Panc1 (cell line): ENCODE measurements at regions not wholly inside any gene's neighbourhood (a gene's known extent, or its start where the extent isn't known, plus 50 kb on each side); places are given as distances from the start of the nearest gene placed in this dataset.
"Not testable (repeated sequence)": the region's sequence is repeated elsewhere in the genome, so short reads cannot be mapped to it uniquely, and the experiment has no call there.

Source experiments
- ATAC-seq: fragments of 200-7000 bp; cut with Tn5 transposase; 2 replicates; pipeline ENCODE4 v1.9.1; 2020; ENCODE audit warnings: mild to moderate bottlenecking, moderate library complexity
- BruUV-seq: library from RNA; stranded (reverse); fragments of 400-500 nt; replicated peaks from 2 replicates; lab custom pipeline; 2021; lab: Mats Ljungman, UMichigan
- CTCF ChIA-PET: fragments of 300-600 bp; sonication (Branson Sonifier 250); formaldehyde crosslinking; loops from one replicate; lab custom pipeline; 2022; ENCODE audit warnings: antibody characterized with exemption; lab: Charles Lee
- POLR2A ChIA-PET: fragments of 300-600 bp; sonication (Branson Sonifier 250); formaldehyde crosslinking; loops from one replicate; lab custom pipeline; 2022; ENCODE audit warnings: antibody characterized with exemption; lab: Charles Lee
- DNase-seq: peaks from one replicate; pipeline ENCODE4 v3.0.0-alpha.2; 2010; ENCODE audit warnings: low read depth, low spot score
- H3K27ac ChIP-seq: 2 replicates; pipeline ENCODE4 v1.5.1; 2011; ENCODE audit warnings: mild to moderate bottlenecking, low read length, inconsistent platforms
- H3K27me3 ChIP-seq: fragments of 200-500 bp; sonication (Bioruptor generic); 2 replicates; pipeline ENCODE4 v1.6.0; 2014; ENCODE audit warnings: low read length, inconsistent platforms; ENCODE audit not compliant: control insufficient read depth, insufficient read depth
- H3K36me3 ChIP-seq: fragments of 200-500 bp; sonication (Bioruptor generic); 2 replicates; pipeline ENCODE4 v1.5.1; 2014; ENCODE audit warnings: inconsistent platforms, mild to moderate bottlenecking, low read length, moderate library complexity; ENCODE audit not compliant: control insufficient read depth, insufficient read depth
- H3K4me1 ChIP-seq: 2 replicates; pipeline ENCODE4 v1.5.1; 2011; ENCODE audit warnings: inconsistent platforms, mild to moderate bottlenecking, low read length, moderate library complexity; ENCODE audit not compliant: control insufficient read depth, insufficient read depth
- H3K4me3 ChIP-seq, 2 experiments: 2 replicates each; pipeline ENCODE4 v1.5.1; 2011 to 2012; ENCODE audit warnings: low read depth in 2 of 2, low read length in 2 of 2, mild to moderate bottlenecking in 2 of 2, inconsistent platforms in 1 of 2, moderate library complexity in 1 of 2
- H3K9me3 ChIP-seq: fragments of 200-500 bp; sonication (Bioruptor generic); 2 replicates; pipeline ENCODE4 v1.5.1; 2014; ENCODE audit warnings: low read depth, mild to moderate bottlenecking, inconsistent platforms, low read length, moderate library complexity; ENCODE audit not compliant: control insufficient read depth, insufficient read depth
- POLR2AphosphoS5 ChIP-seq: IDR thresholded peaks from 2 replicates; pipeline ENCODE4 v1.6.1; 2012; ENCODE audit warnings: mild to moderate bottlenecking, low read depth, low read length, moderate library complexity
- SIN3A ChIP-seq: IDR thresholded peaks from 2 replicates; pipeline ENCODE4 v1.6.1; 2012; ENCODE audit warnings: low read depth, mild to moderate bottlenecking, low read length, moderate library complexity, borderline replicate concordance; ENCODE audit not compliant: insufficient read depth
- TCF7L2 ChIP-seq: IDR thresholded peaks from 2 replicates; pipeline ENCODE4 v1.6.1; 2011; ENCODE audit warnings: mild to moderate bottlenecking, low read depth, low read length, inconsistent platforms
- in situ Hi-C: cut with HindIII; loops from 2 replicates; pipeline ENCODE4 v1.10.0; 2016; ENCODE audit warnings: low sequenced_read_pairs, low pct_unique_long_range_greater_than_20kb
- intact Hi-C: fragments of 100-400 bp; cut with micrococcal nuclease; formaldehyde crosslinking; loops from one replicate; pipeline ENCODE4 v1.10.0; 2022; ENCODE audit not compliant: unreplicated experiment
- TF ChIP-seq, protein P1 (sequence below), 2 experiments: IDR thresholded peaks; 2 replicates each; pipeline ENCODE4 v1.6.1; 2011 to 2012; ENCODE audit warnings: low read depth in 2 of 2, control low read depth in 1 of 2, low read length in 1 of 2, mild to moderate bottlenecking in 1 of 2, moderate library complexity in 1 of 2; ENCODE audit not compliant: insufficient read depth in 1 of 2
- TF ChIP-seq, protein P2 (sequence below): fragments of 450-650 bp; IDR thresholded peaks from 2 replicates; pipeline ENCODE4 v1.5.1; 2017; ENCODE audit warnings: mild to moderate bottlenecking

DNA sequence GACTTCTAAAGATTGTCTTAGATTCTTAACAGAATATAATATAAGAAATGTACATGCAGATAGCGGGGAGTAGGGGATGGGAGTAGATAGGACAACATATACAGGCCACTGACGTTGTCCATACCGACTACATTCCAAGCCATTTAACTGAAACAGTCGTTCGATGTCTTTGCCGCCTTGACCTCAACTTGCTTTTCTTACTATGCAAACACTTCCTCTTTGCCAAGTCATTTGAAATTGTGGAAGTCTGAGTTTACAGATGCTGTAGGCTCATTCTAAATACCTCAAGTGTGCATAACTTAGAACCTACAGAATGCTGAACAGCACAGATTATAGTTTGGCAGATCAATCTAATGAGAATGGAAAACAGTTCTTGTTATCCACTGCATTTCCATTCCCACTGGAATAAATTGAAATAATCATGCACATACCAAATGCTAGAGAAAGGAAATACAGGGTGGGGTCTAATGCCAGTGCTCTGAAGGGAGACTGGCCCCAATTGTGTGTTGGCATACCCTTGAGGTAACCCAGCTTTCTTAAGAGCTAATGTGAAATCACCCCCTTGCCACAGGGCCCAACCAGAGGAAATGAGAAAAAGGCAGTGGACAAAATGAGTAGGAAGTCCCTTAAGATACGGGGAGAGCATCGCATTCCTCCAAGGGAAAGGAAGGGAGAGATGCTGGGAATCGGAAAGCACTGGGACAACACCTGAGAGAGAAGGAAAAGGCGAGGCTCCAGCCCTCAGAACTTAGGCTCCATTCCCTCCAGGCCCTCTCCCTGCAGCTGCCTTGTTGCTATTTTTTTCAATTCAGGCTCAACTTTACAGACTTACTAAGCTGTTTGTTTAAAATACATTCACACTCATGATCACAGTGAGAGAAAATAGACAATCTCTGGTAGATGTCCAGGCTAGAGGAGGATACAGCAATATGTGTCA lies 380.9 kb upstream of the TMTC1 start:
- intact Hi-C loops, result no loop called here
- H3K27me3 ChIP-seq, result no peaks in the 10 kb centered on the region; the same call in 1 of the 2 replicates
- TF ChIP-seq, protein P1, sequence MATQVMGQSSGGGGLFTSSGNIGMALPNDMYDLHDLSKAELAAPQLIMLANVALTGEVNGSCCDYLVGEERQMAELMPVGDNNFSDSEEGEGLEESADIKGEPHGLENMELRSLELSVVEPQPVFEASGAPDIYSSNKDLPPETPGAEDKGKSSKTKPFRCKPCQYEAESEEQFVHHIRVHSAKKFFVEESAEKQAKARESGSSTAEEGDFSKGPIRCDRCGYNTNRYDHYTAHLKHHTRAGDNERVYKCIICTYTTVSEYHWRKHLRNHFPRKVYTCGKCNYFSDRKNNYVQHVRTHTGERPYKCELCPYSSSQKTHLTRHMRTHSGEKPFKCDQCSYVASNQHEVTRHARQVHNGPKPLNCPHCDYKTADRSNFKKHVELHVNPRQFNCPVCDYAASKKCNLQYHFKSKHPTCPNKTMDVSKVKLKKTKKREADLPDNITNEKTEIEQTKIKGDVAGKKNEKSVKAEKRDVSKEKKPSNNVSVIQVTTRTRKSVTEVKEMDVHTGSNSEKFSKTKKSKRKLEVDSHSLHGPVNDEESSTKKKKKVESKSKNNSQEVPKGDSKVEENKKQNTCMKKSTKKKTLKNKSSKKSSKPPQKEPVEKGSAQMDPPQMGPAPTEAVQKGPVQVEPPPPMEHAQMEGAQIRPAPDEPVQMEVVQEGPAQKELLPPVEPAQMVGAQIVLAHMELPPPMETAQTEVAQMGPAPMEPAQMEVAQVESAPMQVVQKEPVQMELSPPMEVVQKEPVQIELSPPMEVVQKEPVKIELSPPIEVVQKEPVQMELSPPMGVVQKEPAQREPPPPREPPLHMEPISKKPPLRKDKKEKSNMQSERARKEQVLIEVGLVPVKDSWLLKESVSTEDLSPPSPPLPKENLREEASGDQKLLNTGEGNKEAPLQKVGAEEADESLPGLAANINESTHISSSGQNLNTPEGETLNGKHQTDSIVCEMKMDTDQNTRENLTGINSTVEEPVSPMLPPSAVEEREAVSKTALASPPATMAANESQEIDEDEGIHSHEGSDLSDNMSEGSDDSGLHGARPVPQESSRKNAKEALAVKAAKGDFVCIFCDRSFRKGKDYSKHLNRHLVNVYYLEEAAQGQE (IDR thresholded peaks at IDR 0.05; ENCODE audit: insufficient read depth in 1 of 2, low read depth in 2 of 2, low read length in 1 of 2), result no peak
- TF ChIP-seq TCF7L2 (no peak), SIN3A (no peak), POLR2AphosphoS5 (no peak)
- TF ChIP-seq, protein P2, sequence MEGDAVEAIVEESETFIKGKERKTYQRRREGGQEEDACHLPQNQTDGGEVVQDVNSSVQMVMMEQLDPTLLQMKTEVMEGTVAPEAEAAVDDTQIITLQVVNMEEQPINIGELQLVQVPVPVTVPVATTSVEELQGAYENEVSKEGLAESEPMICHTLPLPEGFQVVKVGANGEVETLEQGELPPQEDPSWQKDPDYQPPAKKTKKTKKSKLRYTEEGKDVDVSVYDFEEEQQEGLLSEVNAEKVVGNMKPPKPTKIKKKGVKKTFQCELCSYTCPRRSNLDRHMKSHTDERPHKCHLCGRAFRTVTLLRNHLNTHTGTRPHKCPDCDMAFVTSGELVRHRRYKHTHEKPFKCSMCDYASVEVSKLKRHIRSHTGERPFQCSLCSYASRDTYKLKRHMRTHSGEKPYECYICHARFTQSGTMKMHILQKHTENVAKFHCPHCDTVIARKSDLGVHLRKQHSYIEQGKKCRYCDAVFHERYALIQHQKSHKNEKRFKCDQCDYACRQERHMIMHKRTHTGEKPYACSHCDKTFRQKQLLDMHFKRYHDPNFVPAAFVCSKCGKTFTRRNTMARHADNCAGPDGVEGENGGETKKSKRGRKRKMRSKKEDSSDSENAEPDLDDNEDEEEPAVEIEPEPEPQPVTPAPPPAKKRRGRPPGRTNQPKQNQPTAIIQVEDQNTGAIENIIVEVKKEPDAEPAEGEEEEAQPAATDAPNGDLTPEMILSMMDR, result no peak
- H3K9me3 ChIP-seq, result no peaks in the 10 kb centered on the region
- ATAC-seq, result no peak
- H3K4me1 ChIP-seq, result no peaks in the 10 kb centered on the region
- no peak for DNase-seq
- no peak overlapping the region for H3K27ac ChIP-seq
- POLR2A ChIA-PET, result no interaction called here
- CTCF ChIA-PET, result no interaction called here
- no peaks in the 10 kb centered on the region for H3K36me3 ChIP-seq
- in situ Hi-C loops, result no loop called here
- H3K4me3 ChIP-seq, result no peak overlapping the region
- BruUV-seq, result no TSS peak

DNA sequence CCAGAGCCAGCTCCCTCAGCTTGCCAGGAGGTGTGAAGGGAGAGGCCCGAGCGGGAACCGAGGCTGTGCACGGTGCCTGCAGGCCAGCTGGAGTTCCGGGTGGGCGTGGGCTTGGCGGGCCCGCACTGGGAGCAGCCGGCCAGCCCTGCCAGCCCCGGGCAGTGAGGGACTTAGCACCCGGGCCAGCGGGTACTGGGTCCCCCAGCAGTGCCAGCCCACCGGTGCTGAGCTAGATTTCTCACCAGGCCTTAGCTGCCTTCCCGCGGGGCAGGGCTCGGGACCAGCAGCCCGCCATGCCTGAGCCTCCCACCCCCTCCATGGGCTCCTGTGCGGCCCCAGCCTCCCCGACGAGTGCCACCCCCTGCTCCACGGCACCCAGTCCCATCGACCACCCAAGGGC lies 373.1 kb upstream of the TMTC1 start:
- H3K27me3 ChIP-seq, H3K4me3 ChIP-seq, H3K4me1 ChIP-seq, H3K9me3 ChIP-seq, in situ Hi-C loops, H3K36me3 ChIP-seq, intact Hi-C loops, POLR2A ChIA-PET, DNase-seq, ATAC-seq, BruUV-seq, H3K27ac ChIP-seq, CTCF ChIA-PET: not testable (repeated sequence)
